Type B pancreatic cell (in vitro differentiated cells): ENCODE measurements at regions not wholly inside any gene's neighbourhood (a gene's known extent, or its start where the extent isn't known, plus 50 kb on each side); places are given as distances from the start of the nearest gene placed in this dataset.

Experiments used
- DNase-seq: peaks from one replicate; pipeline ENCODE4 v3.0.0; 2021; ENCODE audit warnings: mixed read lengths; ENCODE audit not compliant: unreplicated experiment; ENCODE audit errors: extremely low spot score
- H3K27ac Mint-ChIP-seq: 2 replicates; pipeline ENCODE4 v1.8.0; 2021; ENCODE audit warnings: mild to moderate bottlenecking, mixed read lengths
- H3K27me3 Mint-ChIP-seq: 2 replicates; pipeline ENCODE4 v1.8.0; 2021; ENCODE audit warnings: mixed read lengths
- H3K36me3 Mint-ChIP-seq: 2 replicates; pipeline ENCODE4 v1.8.0; 2021; ENCODE audit warnings: mixed read lengths
- H3K4me1 Mint-ChIP-seq: one replicate; pipeline ENCODE4 v1.8.0; 2021; ENCODE audit warnings: mixed read lengths; ENCODE audit not compliant: unreplicated experiment
- H3K4me3 Mint-ChIP-seq: 2 replicates; pipeline ENCODE4 v1.8.0; 2021; ENCODE audit warnings: mild to moderate bottlenecking, mixed read lengths
- H3K9me3 Mint-ChIP-seq: 2 replicates; pipeline ENCODE4 v1.8.0; 2021; ENCODE audit warnings: mixed read lengths
- CTCF ChIP-seq: fragments of 200-600 bp; sonication (generic); conservative IDR thresholded peaks from 2 replicates; pipeline ENCODE4 v1.5.0; 2021; ENCODE audit warnings: antibody characterized with exemption, mild to moderate bottlenecking

- no peaks in the 10 kb centered on the region for H3K36me3 Mint-ChIP-seq
- TF ChIP-seq CTCF = no peak
- no peaks in the 10 kb centered on the region for H3K27me3 Mint-ChIP-seq
- H3K27ac Mint-ChIP-seq = no peak overlapping the region
- no peak for DNase-seq
- H3K4me1 Mint-ChIP-seq = no peaks in the 10 kb centered on the region
- no peaks in the 10 kb centered on the region for H3K9me3 Mint-ChIP-seq
- no peak overlapping the region for H3K4me3 Mint-ChIP-seq
Observed at GRCh38 chr3:86645756-86646155, 345.2 kb downstream of the VGLL3 start.

- H3K4me3 Mint-ChIP-seq = no peak overlapping the region
- no peak for TF ChIP-seq CTCF
- no peaks in the 10 kb centered on the region for H3K27me3 Mint-ChIP-seq
- no peak for DNase-seq
- no peaks in the 10 kb centered on the region for H3K9me3 Mint-ChIP-seq
- no peak overlapping the region for H3K27ac Mint-ChIP-seq
- no peaks in the 10 kb centered on the region for H3K36me3 Mint-ChIP-seq
- H3K4me1 Mint-ChIP-seq = no peaks in the 10 kb centered on the region
Observed at GRCh38 chr3:86634361-86634760, 356.6 kb downstream of the VGLL3 start.

GRCh38 chr3:86629511-86629910 lies 361.4 kb downstream of the VGLL3 start:
- Mint-ChIP-seq H3K36me3 (no peaks in the 10 kb centered on the region), H3K4me1 (no peaks in the 10 kb centered on the region), H3K9me3 (no peaks in the 10 kb centered on the region), H3K27me3 (no peaks in the 10 kb centered on the region), H3K4me3 (no peak overlapping the region), H3K27ac (no peak overlapping the region)
- DNase-seq = no peak
- TF ChIP-seq CTCF = no peak

- H3K4me1 Mint-ChIP-seq = no peaks in the 10 kb centered on the region
- no peaks in the 10 kb centered on the region for H3K9me3 Mint-ChIP-seq
- H3K27ac Mint-ChIP-seq = no peak overlapping the region
- TF ChIP-seq CTCF = no peak
- no peaks in the 10 kb centered on the region for H3K36me3 Mint-ChIP-seq
- H3K4me3 Mint-ChIP-seq = no peak overlapping the region
- no peaks in the 10 kb centered on the region for H3K27me3 Mint-ChIP-seq
- DNase-seq = no peak
Observed at GRCh38 chr3:86624192-86624591, 366.8 kb downstream of the VGLL3 start.

GRCh38 chr3:86618706-86619105 lies 372.2 kb downstream of the VGLL3 start:
- H3K27ac Mint-ChIP-seq = no peak overlapping the region
- TF ChIP-seq CTCF = no peak
- no peak for DNase-seq
- no peaks in the 10 kb centered on the region for H3K9me3 Mint-ChIP-seq
- H3K36me3 Mint-ChIP-seq = no peaks in the 10 kb centered on the region
- no peaks in the 10 kb centered on the region for H3K27me3 Mint-ChIP-seq
- no peaks in the 10 kb centered on the region for H3K4me1 Mint-ChIP-seq
- no peak overlapping the region for H3K4me3 Mint-ChIP-seq

GRCh38 chr3:86605166-86605565 lies 385.8 kb downstream of the VGLL3 start:
- H3K9me3 Mint-ChIP-seq = no peaks in the 10 kb centered on the region
- H3K27ac Mint-ChIP-seq = no peak overlapping the region
- no peak overlapping the region for H3K4me3 Mint-ChIP-seq
- no peaks in the 10 kb centered on the region for H3K4me1 Mint-ChIP-seq
- H3K27me3 Mint-ChIP-seq = no peaks in the 10 kb centered on the region
- no peak for DNase-seq
- H3K36me3 Mint-ChIP-seq = no peaks in the 10 kb centered on the region
- no peak for TF ChIP-seq CTCF
